Cardiac fibroblast (primary cell): ENCODE measurements at regions not wholly inside any gene's neighbourhood (a gene's known extent, or its start where the extent isn't known, plus 50 kb on each side); places are given as distances from the start of the nearest gene placed in this dataset.

Experiments used
- DNase-seq, 2 donors: peaks; one replicate each; pipeline versions ENCODE4 v3.0.0 to v3.0.0-alpha.2; 2010; ENCODE audit warnings: low read depth in 2 of 2
- H3K4me3 ChIP-seq, 2 donors: replicated peaks in 1 of 2; 1 replicate in 1 of 2; 2 replicates in 1 of 2; pipeline ENCODE4 v1.5.1; 2011; ENCODE audit warnings: low read depth in 2 of 2, low read length in 2 of 2, mild to moderate bottlenecking in 2 of 2, moderate library complexity in 1 of 2
- CTCF ChIP-seq: IDR thresholded peaks from one replicate; pipeline ENCODE4 v1.5.1; 2011; ENCODE audit warnings: low read depth, mild to moderate bottlenecking, low read length, inconsistent platforms

- DNase-seq: no peak
- no peak for TF ChIP-seq CTCF
- no peak overlapping the region for H3K4me3 ChIP-seq
Observed at GRCh38 chr7:32158751-32159745, 88.8 kb upstream of the PDE1C start.

- TF ChIP-seq CTCF: no peak
- peak in 1 of 2 donors; percentile 20 for DNase-seq
Observed at GRCh38 chr7:32158076-32158475, 87.9 kb upstream of the PDE1C start.

GRCh38 chr7:32155712-32156111, 85.5 kb upstream of the PDE1C start:
- DNase-seq: peak in 1 of 2 donors; percentile 31
- TF ChIP-seq CTCF: no peak
- no peak overlapping the region for H3K4me3 ChIP-seq

More at GRCh38 chr7:32158076-32158475, 87.9 kb upstream of the PDE1C start:
- H3K4me3 ChIP-seq: no peak overlapping the region

GRCh38 chr7:32154797-32155196, 84.6 kb upstream of the PDE1C start:
- TF ChIP-seq CTCF: no peak
- peak; percentile 38 to 71 for DNase-seq
- no peak overlapping the region for H3K4me3 ChIP-seq

GRCh38 chr7:32153006-32153405, 82.8 kb upstream of the PDE1C start:
- TF ChIP-seq CTCF: no peak
- DNase-seq: no peak
- no peak overlapping the region for H3K4me3 ChIP-seq

- TF ChIP-seq CTCF: no peak
- no peak overlapping the region for H3K4me3 ChIP-seq
- DNase-seq: no peak
Observed at GRCh38 chr7:32152576-32152975, 82.4 kb upstream of the PDE1C start.
